ENCODE measurements at regions not wholly inside any gene's neighbourhood (a gene's known extent, or its start where the extent isn't known, plus 50 kb on each side); places are given as distances from the start of the nearest gene placed in this dataset.

DNA sequence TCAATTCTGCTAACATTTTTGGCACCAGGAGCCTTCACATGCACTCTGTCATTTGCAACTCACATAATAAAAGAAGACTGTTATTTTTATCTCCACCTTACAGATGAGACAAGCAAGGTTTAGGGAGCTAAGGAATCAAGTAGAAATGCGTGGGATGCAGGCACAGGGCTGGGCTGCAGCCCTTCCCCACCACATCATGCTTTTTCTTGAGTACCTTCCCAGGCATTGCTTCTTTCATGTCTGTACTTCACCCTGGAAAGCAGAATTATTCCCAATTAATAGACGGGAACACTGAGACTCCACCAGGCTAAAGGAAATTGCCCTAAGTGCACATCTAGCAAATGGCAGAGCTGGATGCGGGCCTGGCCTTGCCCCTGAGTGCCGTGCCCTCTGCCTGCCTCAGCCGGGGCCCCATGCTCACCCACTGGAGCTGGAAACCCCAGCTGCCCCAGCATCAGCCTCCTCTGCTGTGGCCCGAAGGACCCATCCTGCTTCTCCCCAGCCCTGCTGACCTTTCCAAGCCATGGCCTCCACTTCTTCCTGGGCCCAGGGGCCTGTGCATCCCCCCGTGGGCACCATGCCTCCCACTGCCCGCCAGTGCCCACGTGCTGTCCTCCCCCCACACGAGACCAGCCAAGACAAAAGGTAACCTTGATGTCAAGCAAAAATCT lies 257.5 kb downstream of the TOMM20 start:
- no peak for DNase-seq (ENCODE audit: low spot score)
- TF ChIP-seq, protein P1, sequence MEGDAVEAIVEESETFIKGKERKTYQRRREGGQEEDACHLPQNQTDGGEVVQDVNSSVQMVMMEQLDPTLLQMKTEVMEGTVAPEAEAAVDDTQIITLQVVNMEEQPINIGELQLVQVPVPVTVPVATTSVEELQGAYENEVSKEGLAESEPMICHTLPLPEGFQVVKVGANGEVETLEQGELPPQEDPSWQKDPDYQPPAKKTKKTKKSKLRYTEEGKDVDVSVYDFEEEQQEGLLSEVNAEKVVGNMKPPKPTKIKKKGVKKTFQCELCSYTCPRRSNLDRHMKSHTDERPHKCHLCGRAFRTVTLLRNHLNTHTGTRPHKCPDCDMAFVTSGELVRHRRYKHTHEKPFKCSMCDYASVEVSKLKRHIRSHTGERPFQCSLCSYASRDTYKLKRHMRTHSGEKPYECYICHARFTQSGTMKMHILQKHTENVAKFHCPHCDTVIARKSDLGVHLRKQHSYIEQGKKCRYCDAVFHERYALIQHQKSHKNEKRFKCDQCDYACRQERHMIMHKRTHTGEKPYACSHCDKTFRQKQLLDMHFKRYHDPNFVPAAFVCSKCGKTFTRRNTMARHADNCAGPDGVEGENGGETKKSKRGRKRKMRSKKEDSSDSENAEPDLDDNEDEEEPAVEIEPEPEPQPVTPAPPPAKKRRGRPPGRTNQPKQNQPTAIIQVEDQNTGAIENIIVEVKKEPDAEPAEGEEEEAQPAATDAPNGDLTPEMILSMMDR (IDR thresholded peaks at IDR 0.05): no peak
- Histone ChIP-seq H3K4me3 (no peak overlapping the region), H3K27ac (no peak overlapping the region)

DNA sequence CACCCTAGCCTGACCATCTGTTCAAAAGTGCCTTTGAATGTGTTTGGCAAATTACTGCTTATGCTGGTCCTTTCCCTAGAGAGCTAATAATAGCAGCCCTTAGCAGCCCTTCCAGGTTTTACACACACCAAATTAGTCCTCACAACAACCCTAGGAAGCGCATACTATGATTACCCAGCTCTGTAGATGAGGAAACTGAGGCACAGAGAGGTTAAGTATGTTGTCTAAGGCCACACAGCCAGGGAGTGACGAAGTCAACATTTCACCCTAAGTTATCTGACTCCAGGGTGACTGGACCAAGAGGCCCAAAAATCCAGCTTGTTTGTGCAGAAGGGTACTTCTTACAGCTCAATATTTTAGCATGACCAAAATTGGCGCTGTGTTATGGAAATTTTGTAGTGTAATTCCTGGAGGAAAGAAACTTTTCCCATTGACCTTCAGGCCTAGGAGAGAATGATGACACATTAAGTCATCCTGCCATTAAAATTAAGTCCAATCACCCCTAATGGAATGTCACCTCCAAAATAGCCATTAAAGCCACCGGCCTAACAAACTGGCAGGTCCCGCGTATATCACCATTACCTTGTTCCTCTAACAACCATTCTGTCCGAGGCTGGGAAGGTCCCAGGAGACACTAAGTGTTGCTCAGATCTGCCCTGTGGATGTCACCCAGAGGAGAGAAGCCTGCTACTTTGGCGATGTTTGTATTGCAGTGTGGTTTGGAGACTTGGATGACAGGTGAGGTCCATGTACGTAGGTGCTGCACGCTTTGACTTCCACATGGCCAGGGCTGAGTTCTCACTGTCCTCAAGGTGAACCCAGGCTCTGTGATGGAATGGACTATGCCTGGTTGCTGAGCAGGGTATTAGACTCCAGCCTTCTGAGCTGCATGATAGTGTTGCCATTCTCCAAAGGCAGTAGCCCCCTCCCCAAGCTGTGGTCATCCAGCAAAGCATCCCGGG lies 258.3 kb downstream of the TOMM20 start:
- DNase-seq (ENCODE audit: low spot score): no peak
- Histone ChIP-seq H3K27ac (no peak overlapping the region), H3K4me3 (no peak overlapping the region)
- TF ChIP-seq, protein P1 (IDR thresholded peaks at IDR 0.05): no peak

DNA sequence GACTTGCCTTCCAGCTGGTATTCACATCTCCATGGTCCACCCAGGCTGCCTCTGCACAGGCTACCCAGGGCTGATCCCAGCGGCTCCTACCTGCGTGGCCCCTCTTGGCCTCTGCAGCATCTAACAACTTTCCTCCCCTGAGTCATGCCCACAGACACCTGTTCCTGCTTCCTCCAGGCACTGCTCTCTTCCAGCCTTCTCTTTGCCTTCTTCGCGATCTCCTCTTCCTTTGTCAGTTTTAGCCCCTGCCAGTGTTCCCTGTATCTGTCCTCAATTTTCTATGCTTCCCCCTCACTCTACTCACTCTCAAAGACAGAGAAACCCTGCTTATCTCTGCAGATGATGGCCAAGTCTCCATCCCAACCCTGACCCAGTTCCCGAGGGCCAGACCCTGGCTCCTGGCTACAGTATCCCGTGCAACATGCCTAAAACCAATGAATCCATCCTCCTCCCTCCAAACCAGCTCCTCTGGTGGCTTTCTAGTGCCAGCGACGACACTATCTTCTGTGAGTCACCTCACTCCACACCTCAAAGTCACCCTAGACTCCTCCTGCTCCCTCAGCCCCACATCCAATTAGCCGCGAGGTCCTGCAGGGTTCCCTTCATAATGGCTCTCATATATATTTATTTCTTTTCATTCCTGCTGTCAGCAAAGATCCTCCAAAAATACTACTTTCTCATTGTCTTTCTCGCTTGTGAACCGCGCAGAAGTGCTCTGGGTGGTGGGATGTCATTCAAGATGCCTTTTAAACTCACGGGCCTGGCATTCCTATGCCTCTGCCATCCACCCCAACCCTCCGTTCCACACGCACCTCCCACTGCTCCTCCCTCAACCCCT lies 259.2 kb downstream of the TOMM20 start:
- H3K27ac ChIP-seq: no peak overlapping the region
- H3K4me3 ChIP-seq: no peak overlapping the region
- TF ChIP-seq, protein P1 (IDR thresholded peaks at IDR 0.05): no peak
- DNase-seq (ENCODE audit: low spot score): peak; percentile 65

DNA sequence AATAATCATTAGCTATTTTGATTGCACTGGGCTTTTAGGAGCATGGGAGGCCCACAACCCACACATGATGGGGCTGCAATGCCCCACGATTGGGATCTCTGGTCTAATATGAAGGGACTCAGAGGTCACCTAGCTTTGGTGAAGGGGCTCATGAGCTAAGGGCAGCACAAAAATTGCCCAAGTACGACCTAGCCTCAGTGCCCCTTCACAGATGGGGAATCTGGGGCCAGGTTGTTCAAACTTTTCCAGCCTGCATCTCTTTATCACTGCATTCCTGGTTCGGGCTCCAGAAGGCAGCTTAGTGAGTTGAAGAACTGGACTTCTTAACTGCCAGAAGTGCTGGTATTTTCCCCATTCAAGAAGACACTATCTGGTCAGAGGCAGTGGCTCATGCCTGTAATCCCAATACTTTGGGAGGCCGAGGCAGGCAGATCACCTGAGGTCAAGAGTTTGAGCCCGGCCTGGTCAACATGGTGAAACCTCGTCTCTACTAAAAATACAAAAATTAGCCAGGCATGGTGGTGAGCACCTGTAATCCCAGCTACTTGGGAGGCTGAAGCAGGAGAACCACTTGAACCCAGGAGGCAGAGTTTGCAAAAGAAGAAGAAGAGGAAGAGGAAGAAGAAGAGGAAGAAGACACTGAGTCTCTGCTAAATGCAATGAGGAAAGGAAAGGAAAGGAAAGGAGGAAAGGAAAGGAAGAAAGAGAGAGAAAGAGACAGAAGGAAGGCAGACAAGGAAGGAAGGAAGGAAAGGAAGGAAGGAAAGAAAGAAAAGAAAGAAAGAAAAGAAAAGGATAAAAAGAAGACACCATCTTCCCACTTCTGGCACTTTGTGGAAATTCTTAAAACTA lies 258.5 kb upstream of the IRF2BP2 start:
- TF ChIP-seq, protein P1 (IDR thresholded peaks at IDR 0.05): no peak
- peak; percentile 61 for DNase-seq (ENCODE audit: low spot score)
- Histone ChIP-seq H3K27ac (no peak overlapping the region), H3K4me3 (no peak overlapping the region)

DNA sequence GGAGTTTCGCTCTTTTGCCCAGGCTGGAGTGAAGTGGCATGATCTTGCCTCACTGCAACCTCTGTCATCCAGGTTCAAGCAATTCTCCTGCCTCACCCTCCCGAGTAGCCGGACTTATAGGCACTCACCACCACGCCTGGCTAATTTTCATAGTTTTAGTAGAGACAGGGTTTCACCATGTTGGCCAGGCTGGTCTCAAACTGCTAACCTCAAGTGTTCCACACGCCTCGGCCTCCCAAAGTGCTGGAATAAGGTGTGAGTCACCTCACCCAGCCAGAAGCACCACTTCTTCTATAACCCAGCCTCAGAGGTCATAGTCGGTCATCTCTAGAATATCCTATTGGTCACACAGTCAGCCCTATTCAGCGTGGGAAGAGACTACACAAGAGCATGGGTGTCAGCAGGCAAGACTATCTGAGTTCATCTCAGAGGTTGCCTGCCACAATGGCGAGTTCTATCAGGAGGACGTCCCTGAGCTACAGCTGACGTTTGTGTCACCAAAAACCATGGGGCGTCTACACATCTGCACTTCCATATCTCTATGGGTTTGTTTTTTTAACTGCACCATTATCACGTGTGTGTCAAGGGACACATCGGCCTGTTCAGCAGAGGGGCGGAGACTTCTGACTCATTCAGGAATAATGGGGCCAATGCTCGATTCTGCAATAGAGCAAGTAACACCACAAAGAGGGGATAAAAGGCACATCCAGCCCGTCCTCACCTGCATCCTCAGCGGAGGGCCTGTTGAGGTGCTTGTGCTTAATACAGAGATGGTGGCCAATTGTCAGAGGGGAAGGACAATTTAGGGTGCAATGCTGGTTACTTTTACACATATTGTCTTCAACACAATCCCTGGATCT lies 256.3 kb upstream of the IRF2BP2 start:
- TF ChIP-seq, protein P1 (IDR thresholded peaks at IDR 0.05): no peak
- peak overlapping the region in 1 of 2 donors; percentile 40 for H3K27ac ChIP-seq
- no peak overlapping the region for H3K4me3 ChIP-seq
- DNase-seq (ENCODE audit: low spot score): peak; percentile 80
